ENCODE measurements at regions not wholly inside any gene's neighbourhood (a gene's known extent, or its start where the extent isn't known, plus 50 kb on each side); places are given as distances from the start of the nearest gene placed in this dataset.

- H3K79me1 ChIP-seq (ENCODE audit: low read depth in 1 of 2, low read length in 2 of 2) = no peaks in the 10 kb centered on the region
- no peak overlapping the region for H2AK9ac ChIP-seq (replicated peaks; ENCODE audit: low read depth, low read length, poor library complexity)
- TF ChIP-seq CHD1 (IDR thresholded peaks at IDR 0.05; ENCODE audit: low read depth, low read length) = no peak
- TF ChIP-seq CEBPB (IDR thresholded peaks at IDR 0.05; ENCODE audit: low read depth, low read length) = no peak
- no peak overlapping the region for H4K8ac ChIP-seq (ENCODE audit: low read depth in 2 of 2, low read length in 2 of 2)
- dilution Hi-C loops (cut with HindIII; ENCODE audit: low sequenced_read_pairs, unreplicated experiment) (no loop called here), in situ Hi-C loops (cut with MboI; ENCODE audit: low sequenced_read_pairs) (no loop called here), intact Hi-C loops (cut with micrococcal nuclease) (no loop called here)
- H3K9me3 ChIP-seq (ENCODE audit: control insufficient read depth, insufficient read depth, low read length) = no peaks in the 10 kb centered on the region; the same call in 1 of the 2 replicates
- H3K23ac ChIP-seq (ENCODE audit: low read depth, low read length) = no peak overlapping the region
- ATAC-seq (ENCODE audit: low read depth) (no peak), DNase-seq (no peak)
- H2BK5ac ChIP-seq (ENCODE audit: low read depth, low read length, poor library complexity, severe bottlenecking) = no peak overlapping the region
- H3K18ac ChIP-seq (ENCODE audit: low read depth, low read length) = no peak overlapping the region
- no peak overlapping the region for H3K27ac ChIP-seq (ENCODE audit: insufficient read depth, low read length)
- no peak overlapping the region for H4K91ac ChIP-seq (ENCODE audit: insufficient read depth, low read depth, low read length)
- no TSS peak for BruUV-seq (replicated peaks)
- H3K4ac ChIP-seq (ENCODE audit: low read depth, low read length) = no peak overlapping the region
- H3K4me3 ChIP-seq (ENCODE audit: insufficient read depth, low read depth, low read length) = no peak overlapping the region
- no peak overlapping the region for H3K56ac ChIP-seq (ENCODE audit: extremely low read depth, insufficient read depth, low read length)
- H3K27me3 ChIP-seq (ENCODE audit: control insufficient read depth, insufficient read depth, low read length) = no peaks in the 10 kb centered on the region
- peaks cover 2% of the 10 kb centered on the region; the same call in 1 of the 2 replicates for H3K4me1 ChIP-seq (ENCODE audit: control insufficient read depth, insufficient read depth, low read length)
- no peak overlapping the region for H2BK15ac ChIP-seq (ENCODE audit: low read depth, low read length)
- no peak overlapping the region for H3K4me2 ChIP-seq (ENCODE audit: low read depth, low read length)
- H2BK20ac ChIP-seq (ENCODE audit: low read depth, low read length) = no peak overlapping the region
- no peaks in the 10 kb centered on the region for H4K20me1 ChIP-seq (ENCODE audit: insufficient read depth, low read length)
- ChIA-PET POLR2A (ENCODE audit: unreplicated experiment) (no interaction called here), CTCF (no interaction called here)
- no peaks in the 10 kb centered on the region for H3K9me1 ChIP-seq (ENCODE audit: insufficient read depth, low read length)
- H2AFZ ChIP-seq (replicated peaks; ENCODE audit: low read length, poor library complexity) = no peak overlapping the region
- H3K36me3 ChIP-seq (ENCODE audit: control insufficient read depth, insufficient read depth, low read length) = no peaks in the 10 kb centered on the region
- no CpG with 5 or more reads among the region's 2 CpGs for WGBS, 2 experiments (ENCODE audit: extremely low coverage in 2 of 2, insufficient read length in 1 of 2)
- no peak overlapping the region for H3K9ac ChIP-seq (ENCODE audit: low read depth, low read length)
- H4K5ac ChIP-seq (ENCODE audit: low read depth, low read length) = no peak overlapping the region
- H3K14ac ChIP-seq (replicated peaks; ENCODE audit: low read depth, low read length) = no peak overlapping the region
- H2AK5ac ChIP-seq (ENCODE audit: low read depth, low read length) = no peak overlapping the region
- H2BK120ac ChIP-seq (ENCODE audit: low read depth, low read length) = no peak overlapping the region
Observed at GRCh38 chr18:25621682-25622081, 269.7 kb upstream of the ZNF521 start.

Data from IMR-90 (cell line).